GOT3 (cell line): ENCODE measurements at regions not wholly inside any gene's neighbourhood (a gene's known extent, or its start where the extent isn't known, plus 50 kb on each side); places are given as distances from the start of the nearest gene placed in this dataset.
A peak's percentile ranks its signal among the peaks of the same experiment; 100 is the strongest.

Experiments used
- DNase-seq: peaks from one replicate; lab custom pipeline; 2025; ENCODE audit warnings: mixed read lengths; lab: John Stamatoyannopoulos, UW

GRCh38 chr12:14256121-14256520 lies 109.4 kb upstream of the ATF7IP start:
- no peak for DNase-seq

DNA sequence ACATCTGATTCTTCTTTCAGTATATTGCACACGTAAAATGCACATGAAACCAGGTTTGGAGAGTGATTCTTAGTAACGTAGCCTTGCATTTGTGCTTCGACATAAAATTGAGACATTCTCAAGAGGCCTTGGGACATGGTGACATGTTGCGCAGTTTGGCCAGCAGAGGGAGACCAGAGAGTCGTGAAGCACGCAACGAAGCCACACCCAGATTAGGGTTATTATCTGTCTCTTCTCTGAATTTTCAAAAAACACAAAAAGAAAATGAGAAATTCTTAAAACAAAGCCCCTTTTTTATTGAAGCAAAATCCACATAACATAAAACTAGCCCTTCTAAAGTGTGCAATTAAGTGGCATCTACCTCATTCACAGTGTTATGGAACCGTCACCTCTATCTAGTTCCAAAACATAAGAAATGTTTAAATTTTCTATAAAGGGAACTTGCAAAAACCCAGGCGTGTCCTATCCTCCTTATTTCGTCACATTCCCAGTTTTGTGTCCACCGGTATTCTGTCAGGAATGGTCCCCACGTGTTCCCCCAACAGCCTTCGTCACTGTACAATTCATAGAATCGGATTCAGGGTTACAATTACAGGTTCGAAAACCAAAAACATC lies 108.8 kb upstream of the ATF7IP start:
- DNase-seq: no peak

DNA sequence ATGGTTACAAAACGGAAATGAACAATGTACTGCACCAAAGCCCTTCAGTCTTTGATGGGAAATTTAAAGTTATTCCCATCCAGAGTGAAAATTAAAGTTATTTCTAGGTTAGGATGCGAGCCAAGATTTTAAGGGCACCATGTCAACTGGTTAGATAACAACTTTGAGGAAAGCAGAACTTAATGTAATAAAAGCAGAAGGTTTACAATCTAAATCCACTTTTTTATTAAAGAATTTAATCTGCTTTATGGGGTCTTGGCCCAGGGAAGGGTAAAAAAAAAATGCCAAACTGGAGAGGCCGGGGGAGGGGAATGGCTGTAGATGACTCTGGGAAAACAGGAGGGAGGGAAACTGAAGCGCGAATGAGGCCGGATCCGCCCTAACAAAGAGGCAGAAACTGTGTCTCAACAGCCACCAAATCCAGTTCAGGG lies 108.2 kb upstream of the ATF7IP start:
- no peak for DNase-seq

DNA sequence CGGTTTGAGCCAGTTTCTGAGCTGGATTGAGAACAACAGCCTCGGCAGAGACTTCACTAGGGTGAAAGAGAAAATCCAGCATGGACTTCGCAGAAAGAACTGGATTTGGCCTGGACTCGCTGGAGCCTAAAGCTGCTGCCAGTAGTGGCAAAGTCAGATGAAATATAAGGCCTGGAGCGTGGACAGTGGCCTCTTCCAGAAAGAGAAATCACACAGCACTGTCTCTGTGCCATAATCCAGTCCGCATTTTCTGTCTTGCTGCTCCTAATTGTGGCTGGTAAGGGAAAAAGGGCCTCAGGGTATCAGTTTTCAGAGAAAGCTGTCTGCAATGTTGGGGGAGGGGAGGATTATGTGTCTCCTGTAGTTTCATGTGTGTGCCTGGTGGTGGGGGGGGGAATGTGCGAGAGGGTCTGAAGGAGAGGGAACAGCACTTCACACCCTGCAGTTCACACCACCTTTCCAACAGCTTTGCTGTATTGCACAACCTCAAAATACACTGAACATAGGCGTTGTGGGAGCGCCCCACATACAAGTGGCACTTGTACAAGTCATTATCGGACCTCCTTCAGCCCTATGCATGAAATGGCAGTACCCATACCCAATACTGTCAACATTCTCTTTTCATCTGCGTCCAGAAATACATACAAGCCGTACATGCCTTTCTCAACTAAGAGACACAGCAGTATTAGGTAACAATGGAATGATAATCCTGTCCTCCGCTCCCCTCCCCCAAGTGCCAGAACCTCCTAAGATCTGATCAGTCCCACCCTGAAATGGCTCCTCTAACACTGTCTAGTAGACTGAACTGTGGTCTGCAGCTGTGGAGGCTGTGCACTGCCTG lies 107.5 kb upstream of the ATF7IP start:
- DNase-seq: peak; percentile 29

DNA sequence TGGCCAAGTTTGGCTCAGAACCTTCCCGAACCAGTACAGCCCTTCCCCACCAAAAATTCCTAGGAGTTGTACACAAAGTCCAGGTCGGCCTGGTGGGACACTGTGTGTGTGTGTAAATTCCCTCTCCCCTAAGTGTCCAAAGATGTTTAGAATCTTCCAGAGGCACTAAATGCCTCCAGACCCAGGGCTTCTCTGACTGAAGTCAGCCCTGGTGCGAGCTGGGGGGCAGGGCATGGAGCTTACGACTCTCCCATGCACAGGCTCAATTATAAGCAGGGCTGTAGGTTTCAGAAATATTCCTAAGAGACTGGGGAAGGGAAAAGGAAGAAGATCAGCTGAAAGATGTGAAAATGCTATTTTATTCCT lies 106.9 kb upstream of the ATF7IP start:
- DNase-seq: no peak

DNA sequence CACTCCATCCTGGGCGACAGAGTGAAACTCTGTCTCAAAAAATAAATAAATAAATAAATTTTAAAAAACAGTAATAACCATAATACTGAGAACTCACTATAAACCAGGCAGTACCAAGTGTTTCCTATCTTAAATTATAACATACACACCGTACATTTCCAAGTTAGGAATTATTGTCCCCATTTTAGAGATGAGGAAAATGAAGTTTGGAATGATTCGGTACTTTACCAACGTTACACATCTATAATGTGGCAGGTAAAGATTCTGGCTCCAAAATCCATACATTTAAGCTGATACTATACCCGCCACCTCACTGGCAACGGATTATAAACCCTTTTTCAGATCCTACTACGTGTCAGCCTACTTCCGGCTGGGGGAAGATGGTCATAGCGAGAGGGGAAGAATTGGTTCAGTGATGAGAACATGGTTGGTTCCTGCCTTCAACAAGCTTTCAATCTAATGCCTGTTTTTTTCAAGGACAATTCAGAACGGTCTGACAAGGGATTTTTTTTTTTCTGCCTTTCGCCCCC lies 105.9 kb upstream of the ATF7IP start:
- DNase-seq: no peak

- DNase-seq: no peak
Measured at GRCh38 chr12:14260011-14260993, 105.2 kb upstream of the ATF7IP start.

GRCh38 chr12:14261096-14261495 lies 104.4 kb upstream of the ATF7IP start:
- DNase-seq: no peak

DNA sequence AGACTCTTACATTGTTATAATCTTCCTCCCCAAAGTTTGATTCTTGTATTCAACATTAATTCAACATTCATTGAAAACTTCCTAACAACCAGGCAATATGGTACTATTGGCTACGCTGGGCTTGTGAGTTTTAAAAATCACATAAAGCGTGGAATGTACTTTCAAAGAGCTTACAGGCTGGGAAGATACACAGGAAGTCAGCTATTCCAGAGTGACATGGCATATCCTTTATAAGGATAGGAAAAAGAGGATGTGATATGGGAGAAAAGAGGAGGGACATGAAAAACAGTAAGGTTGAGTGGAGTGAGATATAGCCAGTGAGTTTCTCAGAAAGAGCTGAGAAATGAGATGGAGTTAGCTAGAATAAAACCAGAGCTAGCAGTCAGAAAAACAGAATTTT lies 103.6 kb upstream of the ATF7IP start:
- no peak for DNase-seq

DNA sequence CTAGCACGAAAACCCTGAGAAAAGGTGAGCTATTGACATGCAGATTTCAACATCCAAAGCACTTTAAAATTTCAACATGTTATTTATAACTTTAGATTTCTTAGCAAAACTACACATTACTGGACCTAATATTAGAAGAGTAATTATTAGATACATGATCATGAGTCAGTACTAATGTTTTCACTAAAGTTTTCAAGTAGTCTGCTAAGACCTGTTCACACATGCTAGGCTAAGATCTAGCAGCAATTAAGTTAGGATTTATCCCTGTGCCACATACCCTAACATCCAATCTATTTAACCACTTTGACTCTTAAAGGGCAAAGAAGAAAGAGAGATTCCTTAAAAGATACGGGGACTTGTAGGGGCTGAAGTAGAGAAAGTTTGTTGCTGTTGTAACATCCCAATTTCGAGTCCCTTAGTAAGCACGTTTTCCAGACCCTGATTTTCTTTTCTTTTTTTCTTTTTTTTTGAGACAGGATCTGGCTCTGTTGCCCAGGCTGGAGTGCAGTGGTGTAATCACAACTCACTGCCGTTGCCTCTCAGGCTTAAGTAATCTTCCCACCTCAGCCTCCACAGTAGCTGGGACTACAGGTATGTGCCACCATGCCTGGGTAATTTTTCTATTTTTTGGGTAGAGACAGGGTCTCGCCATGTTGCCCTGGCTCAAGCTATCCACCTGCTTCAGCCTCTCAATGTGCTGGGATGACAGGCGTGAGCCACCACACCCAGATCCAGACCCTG lies 102.5 kb upstream of the ATF7IP start:
- no peak for DNase-seq

DNA sequence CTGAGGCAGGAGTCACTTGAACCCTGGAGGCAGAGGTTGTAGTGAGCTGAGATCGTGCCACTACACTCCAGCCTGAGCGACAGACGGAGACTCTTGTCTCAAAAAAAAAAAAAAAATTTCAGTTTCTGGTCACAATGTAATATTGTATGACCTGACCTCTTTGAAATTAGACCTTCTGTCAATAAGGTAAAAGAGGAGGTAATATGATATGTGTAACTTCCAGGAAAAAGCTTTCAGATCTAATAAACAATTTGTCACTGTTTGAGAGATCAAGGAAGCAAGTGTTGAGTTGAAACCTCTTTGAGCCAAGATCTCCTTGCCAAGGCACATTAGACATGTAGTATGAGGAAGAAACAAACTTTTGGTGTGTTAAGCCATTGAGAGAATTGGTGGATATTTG lies 101.7 kb upstream of the ATF7IP start:
- no peak for DNase-seq

DNA sequence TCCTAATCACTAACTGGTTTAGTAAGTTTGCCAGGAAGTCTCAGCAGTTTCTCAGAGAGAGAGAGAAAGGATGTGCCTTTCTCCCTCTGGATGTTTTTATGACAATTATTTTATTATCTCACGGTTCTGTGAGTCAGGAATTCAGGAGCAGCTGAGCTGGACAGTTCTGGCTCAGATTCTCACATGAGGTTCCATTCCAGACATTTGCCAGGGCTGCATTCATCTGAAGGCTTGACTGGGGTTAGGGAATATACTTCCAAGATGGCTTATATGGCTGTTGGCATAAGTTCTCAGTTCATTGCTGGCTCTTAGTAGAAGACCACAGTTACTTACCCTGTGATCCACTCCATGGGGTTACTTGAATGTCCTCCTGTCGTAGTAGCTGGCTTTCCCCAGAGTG lies 101.2 kb upstream of the ATF7IP start:
- DNase-seq: no peak

DNA sequence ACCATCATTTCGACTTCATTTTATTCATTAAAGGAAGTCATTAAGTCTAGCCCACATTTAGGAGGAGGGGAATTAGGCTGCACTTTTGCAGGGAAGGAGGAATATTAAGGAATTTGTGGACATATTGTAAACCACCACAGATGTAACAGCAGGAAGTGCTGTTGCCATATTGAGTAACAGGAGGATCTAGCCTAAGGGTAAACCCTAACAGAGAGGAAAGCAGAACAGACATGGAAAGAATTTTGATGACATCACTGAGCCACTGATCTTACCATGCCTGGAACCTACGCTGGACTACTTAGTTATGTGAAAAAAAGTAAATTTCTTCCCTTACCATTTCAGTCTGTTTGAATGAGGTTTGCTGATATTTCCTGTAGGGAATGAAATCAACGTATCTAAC lies 100.7 kb upstream of the ATF7IP start:
- no peak for DNase-seq

GRCh38 chr12:14268120-14268515 lies 97.4 kb upstream of the ATF7IP start:
- DNase-seq: no peak

- no peak for DNase-seq
Measured at GRCh38 chr12:14270392-14270791, 95.1 kb upstream of the ATF7IP start.

DNA sequence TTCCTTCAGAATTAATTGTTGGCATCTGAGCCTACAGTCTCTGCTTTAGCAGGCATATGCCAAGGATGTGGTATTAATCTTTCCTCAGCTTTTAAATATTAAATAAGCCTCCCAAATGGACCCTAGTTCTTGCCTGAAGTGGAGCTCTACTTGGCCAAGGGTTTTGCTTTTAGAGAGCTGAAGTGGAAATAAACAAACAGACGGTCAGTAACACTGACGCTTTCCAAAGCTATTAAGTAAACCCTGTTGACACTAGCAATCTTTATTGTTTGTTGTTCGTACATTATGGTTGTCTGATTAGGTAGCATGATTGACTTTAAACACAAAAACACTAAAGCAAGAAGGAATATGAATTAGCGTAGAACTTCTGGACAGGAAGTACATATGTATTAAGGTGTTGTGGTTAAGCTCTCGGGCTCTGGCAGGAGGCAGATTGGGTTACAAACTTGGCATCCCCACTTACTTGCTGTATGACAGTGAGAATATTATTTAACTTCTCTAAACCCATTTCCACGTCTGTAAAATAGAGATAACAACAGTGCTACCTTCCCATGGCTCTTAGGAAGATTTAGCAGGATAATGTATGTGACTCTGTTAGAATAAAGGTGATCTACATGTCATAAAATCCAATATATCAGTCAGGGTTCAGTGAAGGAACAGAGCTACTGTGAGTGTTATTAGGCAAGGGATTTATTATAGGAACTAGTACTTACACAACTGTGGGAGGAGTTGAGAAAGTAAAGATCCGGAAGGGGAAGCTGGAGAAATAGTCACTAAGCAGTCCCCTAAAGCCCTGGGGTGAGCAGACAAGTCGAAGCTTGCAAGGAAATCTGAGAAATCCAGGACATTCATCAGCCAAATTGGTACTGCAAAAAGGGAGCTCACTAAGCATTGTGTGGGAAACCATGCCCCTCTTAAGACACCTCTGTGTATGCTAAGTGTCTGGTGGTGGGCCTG lies 92.2 kb upstream of the ATF7IP start:
- no peak for DNase-seq

- DNase-seq: no peak
Measured at GRCh38 chr12:14273913-14274311, 91.6 kb upstream of the ATF7IP start.

GRCh38 chr12:14275111-14275510 lies 90.4 kb upstream of the ATF7IP start:
- no peak for DNase-seq

DNA sequence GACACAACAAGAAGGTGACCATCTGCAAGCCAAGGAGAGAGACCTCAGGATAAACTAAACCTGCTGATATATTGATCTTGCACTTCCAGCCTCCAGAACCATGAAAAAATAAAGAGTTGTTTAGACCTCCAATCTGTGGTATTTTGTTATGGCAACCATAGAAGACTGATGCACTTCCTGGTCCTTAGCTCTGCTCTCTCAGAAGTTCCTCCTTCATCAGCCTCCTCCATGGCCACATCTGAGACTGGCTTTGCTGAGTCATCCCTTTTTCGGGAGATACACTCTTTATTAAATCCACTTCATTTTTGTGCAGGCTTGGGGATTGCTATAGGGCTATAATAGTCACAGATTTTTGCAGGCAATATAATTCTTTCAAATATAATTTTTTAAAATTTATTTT lies 89.6 kb upstream of the ATF7IP start:
- DNase-seq: no peak

DNA sequence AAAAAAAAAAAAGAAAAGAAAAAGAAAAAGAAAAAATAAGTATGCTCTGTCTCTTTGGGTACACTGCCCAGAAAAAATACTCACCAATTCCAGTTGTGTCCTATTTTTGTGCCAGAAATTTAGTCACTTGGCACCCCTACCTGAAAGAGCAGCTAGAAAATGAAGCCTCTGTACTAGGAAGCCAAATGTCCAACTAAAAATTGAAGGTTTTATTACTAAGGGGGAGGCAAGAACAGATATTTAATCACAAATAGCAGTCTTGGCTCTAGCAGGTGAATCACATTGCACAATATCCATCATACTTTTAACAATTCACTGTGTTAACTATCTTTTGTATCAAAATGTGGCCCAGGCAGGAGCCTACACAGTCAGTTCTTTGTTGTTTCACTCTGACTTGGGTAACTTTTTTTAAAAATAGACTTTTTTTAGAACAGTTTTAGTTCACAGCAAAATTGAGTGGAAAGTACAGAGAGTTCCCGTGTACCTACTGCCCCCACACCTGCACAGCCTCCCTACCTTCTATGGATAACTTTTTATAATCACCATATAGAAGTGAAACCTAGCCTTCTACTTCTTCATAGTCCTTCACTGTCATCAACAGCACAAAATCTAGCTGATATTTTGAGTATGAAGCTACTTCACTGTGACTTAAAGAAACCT lies 87.1 kb upstream of the ATF7IP start:
- DNase-seq: no peak
